Amniotic stem cell (primary cell): ENCODE measurements at regions not wholly inside any gene's neighbourhood (a gene's known extent, or its start where the extent isn't known, plus 50 kb on each side); places are given as distances from the start of the nearest gene placed in this dataset.

ENCODE experiments used
- DNase-seq: peaks from one replicate; lab custom pipeline; 2025; lab: John Stamatoyannopoulos, UW

DNA sequence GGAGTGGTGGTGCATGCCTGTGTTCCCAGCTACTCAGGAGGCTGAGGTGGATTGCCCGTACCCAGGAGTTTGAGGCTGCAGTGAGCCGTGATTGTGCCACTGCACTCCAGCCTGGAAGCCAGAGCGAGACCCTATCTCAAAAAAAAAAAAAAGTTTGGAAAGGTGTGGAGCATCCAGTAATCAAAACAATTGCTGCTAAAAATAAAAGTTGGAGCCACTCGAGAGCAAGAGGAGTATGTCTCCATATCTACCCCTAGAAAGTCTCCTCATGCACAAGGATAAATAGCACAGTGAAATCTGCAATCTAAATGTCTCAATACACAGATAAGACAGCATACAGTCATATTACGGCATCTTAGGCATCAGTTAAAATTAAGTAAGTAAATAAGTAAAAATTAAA is 81.5 kb upstream of the NEBL start:
- DNase-seq, result no peak

DNA sequence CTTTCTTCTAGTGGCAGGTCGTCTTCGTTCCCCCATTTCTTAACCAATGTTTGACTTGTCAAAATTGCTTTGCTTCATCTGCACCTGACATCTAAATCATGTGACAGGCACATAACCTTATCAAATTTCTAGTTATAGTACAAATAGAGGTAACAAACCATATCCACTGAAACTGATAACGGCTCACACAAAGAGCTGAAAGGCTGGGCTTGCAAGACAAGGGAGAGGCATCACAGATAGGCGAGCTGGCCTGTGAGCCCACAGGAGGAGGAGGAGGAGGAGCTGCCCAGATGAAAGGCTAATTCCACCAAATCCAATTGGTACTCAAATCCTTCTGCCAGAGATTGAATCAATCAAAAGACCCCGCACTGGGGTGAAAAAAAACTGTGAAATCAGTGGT is 80.2 kb upstream of the NEBL start:
- DNase-seq, result no peak

DNA sequence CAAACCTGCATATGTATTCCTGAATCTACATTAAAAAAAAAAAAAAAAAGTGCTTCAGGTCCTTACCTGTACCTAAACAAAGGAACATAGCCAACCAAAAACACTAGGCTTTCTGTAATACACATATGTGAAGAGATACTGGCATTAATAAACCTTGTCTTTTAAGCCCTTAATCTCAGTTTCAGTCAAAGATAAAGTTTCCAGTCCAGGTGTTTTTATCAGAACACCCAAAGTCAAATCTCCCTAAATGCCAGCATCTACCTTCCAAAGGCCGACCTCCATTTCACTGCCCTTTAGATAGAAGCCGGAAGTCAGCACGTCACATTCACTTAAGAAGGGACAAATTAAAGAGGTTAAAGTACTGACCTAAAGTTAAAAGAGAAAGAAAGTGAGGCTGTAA is 79.8 kb upstream of the NEBL start:
- no peak for DNase-seq

DNA sequence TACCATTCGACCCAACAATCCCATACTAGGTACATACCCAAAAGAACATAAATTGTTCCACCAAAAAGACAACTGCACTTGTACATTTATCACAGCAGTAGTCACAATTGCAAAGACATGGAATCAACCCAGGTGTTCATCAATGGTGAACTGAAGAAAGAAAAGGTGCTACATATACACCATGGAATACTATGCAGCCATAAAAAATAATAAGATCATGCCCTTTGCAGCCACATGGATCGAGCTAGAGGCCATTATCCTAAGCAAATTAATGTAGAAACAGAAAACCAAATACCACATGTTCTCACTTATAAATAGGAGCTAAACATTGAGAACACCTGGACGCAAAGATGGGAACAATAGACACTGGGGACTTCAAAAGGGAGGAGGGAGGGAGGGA is 79.3 kb upstream of the NEBL start:
- DNase-seq, result no peak

DNA sequence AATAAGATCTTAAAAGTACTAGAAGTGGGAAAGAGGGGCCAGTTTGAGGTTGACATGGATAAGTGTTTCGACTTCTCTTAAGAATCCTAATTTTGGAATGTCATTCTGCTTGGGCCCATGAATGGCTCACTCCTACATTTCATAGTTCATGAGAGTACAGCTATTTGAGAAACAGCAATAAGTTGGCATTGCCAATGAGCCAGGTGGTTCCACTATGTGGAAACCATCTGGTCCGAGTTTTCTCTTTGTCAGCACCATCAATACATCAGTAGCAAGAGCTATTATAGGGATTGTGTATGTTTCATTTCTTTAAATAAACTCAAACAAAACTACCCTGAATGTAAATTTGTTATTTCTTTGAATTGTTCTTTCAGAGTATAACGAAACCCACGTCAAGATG is 78.1 kb upstream of the NEBL start:
- no peak for DNase-seq

DNA sequence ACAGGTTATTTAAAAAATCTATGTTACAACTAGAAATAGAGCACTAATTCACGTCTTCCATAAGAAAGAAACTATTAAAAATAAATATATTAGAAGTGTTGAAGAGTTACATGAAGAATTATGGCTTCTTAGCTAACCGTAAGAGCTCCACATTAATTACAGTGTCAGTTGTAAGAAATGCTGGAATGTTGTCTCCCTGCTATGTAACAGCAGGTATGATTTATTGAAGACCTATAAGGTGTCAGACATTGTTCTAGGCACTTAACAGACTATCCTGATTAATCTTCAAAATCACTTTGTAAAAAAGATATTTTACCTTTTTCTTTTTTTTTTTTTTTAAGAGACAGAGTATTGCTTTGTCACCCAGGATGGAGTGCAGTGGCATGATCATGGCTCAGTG is 75.8 kb upstream of the NEBL start:
- no peak for DNase-seq

DNA sequence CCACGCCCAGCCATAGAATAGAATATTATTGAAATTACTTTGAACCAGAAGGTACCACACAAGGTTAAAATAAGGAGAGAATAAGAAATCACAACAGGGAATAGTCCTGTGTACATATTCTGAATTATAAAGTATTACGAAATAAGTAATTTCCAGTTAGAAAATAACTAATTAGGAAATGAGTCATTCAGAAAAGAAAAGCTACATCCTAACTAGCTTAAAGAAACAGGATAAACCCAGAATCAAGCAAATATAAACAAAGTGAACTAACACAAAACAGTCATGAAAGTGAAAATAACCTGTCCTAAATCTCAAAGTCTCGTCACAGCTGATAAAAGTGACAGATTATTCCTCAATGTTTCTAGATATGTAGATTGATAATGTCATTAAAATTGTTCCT is 74.8 kb upstream of the NEBL start:
- no peak for DNase-seq

DNA sequence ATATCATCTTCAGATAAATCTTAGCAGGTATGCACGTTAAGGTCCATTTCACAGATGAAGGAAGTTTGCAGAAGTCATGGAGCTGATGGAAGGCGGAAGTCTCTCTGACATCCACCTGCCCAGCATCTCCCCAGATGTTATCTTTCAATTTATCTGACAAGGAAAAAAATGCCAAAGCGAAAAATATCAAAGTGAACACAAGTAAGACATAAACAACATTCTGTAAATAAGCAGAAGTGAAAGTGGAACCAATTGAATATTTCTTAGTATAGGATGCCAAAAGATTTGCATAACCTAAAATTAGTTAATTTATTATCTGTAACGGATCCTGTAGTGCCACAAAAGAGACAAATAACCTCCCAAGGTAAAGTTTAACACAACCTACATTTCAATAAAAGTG is 73.6 kb upstream of the NEBL start:
- DNase-seq, result no peak

DNA sequence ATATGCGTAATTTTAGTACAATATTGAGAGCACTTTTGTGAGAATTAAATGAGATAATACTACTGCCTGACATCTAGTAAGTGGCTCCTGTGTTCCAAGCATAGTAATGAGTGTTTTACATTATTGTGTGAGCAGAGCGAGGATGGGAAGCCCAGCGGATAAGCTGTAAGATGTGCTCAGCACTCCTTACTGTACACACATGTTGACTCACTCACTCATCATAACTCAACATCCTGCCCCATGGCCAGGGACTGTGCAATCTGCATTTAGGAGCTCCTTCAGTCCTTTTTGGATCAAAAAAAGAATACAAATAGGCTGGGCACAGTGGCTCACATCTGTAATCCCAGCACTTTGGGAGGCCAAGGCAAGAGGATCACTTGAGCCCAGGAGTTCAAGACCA is 72.9 kb upstream of the NEBL start:
- DNase-seq, result no peak

DNA sequence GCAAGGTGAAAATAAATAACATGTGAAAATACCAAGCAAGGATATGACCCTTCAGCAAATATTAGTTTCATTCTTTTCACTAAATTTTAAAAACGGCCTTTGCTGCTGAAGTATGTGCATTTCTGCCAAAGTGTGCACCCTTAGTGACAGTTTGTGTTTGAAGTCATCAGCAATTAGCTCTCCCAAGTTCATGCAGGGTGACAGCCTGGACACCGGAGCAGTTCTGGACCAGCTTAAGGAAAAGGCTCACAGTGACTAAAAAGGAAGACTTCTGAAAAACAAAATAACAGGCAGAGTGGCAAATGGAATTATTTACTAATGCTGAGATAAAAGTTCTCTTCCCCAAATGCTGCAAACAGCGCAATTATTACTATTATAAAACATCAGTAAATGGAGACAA is 69.3 kb upstream of the NEBL start:
- DNase-seq, result no peak

DNA sequence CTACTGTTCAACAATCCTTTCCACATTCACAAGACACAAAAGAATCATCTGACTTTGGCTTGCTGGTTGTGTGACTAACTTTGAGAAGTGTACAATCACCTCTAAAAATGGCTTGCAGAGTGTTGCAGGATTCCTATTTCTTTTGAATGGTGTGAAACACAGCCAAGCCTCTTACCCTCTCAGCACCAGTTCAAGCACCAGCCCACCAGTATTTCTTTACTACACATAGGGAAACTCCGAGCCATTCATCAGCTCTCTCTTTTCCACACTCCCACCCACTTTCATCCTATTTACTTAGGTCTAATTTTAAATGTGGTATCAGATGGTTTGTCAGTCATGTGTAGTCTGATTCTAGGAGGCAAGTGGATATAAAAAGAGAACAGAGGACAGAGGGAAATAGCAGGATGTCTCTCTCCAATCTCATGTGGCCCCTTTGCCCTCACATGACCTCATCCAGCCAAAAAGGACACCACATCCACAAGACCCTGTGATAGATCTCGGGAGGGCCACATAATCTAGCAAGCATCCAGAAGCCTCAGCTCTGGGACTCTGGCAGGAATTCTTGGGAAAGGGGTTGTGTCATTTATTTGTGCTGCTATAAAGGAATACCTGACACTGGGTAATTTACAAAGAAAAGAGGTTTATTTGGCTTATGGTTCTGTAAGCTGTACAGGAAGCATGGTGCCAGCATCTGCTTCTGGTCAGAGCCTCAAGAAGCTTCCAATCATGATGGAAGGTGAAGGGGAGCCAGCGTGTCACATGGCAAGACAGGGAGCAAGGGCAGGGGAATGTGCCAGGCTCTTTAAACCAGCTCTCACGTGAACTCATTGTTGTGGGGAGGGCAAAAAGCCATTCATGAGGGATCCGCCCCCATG is 66.8 kb upstream of the NEBL start:
- DNase-seq, result no peak

DNA sequence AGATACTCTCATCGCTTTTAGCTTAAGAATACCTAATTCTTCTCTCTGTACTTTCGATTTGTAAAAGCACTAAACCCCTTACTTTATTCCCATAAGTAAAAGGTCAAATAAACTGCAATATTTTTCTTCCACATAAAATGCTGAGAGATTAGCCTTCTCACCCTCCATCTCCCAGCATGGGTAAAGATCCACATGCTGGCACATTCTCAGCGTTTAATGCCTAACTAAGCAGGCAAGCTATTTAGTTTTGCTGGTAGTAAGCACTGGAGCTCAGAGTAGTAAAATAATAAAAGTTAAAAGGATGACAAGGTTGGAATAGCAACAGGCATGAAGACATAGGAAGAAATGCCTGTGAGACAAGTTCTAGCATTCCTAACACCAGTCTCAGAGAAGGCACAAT is 65.9 kb upstream of the NEBL start:
- no peak for DNase-seq

DNA sequence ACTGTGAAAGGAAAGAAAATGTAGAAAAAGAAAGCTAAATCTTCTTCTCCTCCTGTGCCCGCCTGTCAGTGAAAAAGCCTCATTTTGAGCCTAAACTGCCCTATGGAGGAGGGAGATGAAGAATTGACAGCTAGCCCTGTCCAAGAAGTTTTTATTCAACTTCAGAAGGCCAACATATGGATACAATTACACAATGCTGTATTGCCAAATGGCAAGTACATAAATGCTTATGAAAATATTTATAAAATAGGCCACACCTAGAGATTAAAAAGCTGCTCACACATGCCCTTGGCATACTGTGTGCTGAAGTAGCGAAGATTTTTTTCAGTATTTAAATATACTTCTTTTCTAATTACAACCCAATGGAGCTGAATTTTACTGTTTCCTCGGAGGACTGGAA is 65.1 kb upstream of the NEBL start:
- no peak for DNase-seq

DNA sequence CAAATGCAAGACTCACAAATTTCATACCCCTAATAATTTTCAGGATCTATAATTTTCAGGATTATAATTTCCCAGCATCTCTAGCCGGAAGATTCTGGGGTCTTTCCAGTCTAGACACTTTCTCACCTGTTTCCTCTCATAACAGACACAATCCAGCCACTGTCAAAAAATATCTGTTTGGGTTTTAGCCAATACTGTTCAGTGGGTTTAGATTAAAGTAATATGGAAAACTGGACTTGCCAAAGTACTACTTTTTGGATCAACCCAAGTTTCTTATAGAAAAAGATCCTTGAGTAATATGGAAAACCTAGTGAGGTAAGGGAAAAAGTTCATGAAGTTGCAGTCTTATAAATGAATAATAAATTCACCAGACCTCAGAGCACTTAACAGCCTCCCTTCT is 62.1 kb upstream of the NEBL start:
- no peak for DNase-seq

DNA sequence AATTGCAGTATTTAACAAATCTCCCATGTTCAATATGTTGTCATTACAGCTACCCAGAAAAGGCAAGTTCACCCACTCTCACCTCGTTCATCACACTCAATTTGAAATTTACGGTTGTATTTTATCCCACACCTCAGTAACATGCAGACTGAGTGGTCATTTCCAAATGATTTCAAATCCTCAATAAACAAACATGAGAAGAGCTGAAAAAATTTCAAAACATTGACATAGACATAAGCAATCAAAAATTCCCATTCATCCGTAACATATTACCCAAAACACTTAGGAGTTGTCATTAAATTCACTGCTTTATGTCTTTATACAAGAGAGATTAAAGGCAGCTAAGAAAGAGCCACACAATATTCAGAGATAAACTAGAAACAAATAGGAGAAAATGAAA is 61.7 kb upstream of the NEBL start:
- no peak for DNase-seq

DNA sequence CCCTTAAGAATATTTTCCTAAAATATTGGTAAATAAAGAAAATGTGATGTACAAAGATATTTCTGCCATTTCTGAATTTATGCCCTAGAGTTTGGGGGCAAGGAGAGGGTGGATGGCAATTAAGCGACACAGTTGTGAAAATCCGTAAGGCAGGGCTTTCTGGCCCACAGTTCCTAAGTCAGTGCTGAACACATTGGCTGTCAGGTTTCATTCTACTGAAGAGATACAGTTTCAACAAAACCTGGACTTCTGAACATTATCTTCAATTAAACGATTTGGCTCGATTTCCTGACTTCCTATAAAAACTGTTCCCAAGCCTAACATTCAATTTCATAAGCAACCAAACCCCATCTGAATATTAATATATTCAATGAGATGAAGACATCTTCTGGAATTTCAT is 61.1 kb upstream of the NEBL start:
- DNase-seq, result no peak

DNA sequence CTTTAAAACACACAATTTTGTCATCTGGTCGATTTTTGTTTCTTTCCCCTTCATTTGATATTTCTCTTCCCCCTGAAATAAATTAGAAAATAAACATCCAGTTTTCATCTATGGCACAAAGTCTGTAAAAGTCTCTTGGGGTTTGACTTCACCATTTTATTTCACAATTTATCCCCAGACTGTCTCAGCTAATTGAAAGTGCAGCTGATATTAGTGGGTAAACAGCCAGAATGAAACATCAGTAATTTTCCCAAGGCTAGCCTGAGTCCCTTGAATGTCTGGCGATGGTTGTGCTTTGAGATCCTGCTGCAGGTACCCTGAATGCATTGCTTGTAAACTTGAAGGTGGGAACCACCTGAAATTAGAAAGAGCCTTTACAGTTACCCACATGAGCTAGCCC is 60.6 kb upstream of the NEBL start:
- no peak for DNase-seq

DNA sequence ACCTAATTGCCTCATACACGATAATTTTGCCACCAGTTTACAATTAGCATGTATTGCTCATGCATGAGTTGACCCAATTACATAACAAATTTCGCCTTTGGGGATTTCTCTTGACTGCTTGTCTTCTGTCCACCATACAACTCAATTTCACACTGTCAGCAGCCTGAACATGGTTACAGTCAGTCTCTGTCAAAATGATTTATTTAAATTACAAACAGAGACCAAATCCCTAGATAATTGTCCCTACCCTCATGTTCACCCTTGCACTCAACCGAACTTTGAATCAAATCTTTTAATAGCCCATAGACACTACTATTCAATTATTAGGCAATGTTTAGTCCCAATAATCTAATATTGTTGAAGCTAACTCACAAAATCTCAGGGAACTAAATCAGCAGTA is 59.7 kb upstream of the NEBL start:
- no peak for DNase-seq

DNA sequence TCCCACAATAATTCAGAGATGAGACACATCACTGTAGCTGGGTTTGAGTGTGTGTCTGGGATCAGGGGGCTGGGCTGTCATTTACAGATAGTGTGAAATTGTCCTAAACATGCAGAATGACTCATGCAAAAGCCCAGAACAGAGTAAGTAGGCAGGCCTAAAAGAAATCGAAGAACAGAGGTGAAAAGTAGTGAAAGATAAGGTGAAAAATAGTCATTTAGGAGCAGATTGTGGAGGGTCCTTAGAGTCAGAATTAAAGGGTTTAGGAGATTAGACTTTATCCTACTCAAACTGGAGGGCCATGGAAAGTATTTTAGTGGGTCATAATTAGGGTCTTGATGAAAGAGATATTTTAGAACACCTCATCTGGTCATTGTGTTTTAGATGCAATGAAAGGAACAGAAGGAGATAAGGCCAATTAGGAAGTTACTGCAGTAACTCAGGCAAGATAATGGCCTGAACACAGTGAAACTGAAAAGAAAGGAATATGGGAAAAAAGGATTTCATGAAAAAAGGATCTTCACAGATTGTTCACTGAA is 58.3 kb upstream of the NEBL start:
- DNase-seq, result no peak

DNA sequence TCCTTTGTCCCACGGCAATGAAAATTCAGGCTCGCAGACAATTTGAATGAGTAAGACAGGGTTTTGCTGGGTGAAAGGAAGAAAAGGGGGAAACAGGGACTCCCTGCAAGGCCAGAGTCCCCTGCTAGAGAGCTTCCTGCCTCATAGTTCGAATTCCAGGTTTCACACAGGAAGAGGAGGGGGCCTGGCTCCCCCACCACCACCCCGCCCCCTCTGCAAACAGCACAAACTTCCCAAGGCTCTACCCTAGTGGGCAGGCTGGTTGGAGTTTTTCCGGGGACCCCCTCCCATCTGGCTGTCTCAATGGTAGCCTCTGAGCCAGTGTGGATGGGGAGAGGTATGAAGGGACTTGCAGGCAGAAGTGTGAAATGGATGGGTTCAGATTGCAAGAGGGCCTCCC is 57.4 kb upstream of the NEBL start:
- DNase-seq, result no peak

DNA sequence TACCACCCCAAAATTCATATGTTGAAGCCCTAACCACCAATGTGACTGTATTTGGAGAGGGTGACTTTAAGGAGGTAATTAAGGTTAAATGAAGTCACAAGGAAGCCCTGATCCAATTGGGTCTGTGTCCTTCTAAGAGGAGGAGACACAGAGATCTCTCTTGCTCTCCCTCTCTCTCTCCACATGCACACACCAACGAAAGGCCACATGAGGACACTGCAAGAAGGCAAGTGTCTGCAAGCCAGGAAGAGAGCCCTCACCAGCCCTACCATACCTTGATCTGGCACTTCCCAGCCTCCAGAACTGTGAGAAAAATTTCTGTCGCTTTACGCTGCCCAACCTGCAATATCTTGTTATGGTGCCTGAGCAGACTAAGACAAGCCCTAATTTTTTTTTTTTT is 56.0 kb upstream of the NEBL start:
- no peak for DNase-seq

DNA sequence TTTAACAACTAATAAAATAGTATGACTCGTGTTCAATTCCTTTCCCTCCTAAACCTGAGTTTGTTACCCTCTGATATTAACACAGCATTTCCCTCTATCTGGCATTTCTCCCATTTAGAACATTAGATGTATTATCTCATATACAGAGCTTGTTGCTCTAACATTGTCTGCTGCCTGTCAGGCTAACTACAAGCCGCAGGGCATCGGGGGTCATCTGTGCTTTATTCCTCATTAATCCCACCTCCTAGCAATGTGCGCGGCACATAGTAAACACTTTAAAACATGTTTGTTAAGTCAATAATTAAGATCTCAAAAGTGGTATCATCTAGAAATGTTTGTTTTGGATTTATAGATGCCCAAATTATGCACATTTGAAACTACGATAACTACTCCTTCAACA is 52.9 kb upstream of the NEBL start:
- DNase-seq, result no peak

DNA sequence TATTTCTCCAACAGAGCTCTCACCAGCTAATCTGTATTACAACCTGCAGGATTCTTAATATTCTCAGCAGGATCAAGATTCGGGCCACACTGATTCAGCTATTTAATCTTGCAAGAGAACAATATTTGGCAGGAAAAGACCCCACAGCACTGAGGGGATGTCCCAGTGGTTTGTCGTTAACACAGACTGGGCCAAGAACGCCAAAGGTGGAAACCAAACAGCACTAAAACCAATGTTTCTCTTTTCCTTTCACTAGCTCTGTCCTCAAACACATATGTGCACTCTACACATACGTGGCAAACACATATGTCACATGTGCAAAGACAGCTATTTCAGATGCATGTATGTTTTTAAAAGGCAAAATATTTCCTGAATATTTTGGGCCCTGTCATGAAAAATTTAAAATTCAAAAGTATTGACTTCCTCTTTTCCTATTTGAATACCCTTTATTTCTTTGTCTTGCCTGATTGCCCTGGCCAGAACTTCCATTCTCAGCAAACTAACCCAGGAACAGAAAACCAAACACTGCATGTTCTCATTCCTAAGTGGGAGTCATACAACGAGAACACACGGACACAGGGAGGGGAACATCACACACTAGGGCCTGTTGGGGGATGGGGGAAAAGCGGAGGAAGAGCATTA is 51.7 kb upstream of the NEBL start:
- no peak for DNase-seq
